HG03575 (cell line): ENCODE measurements at regions not wholly inside any gene's neighbourhood (a gene's known extent, or its start where the extent isn't known, plus 50 kb on each side); places are given as distances from the start of the nearest gene placed in this dataset.
"Not testable (repeated sequence)": the region's sequence is repeated elsewhere in the genome, so short reads cannot be mapped to it uniquely, and the experiment has no call there.

Experiments used
- ATAC-seq: cut with Tn5 transposase; IDR thresholded peaks from one replicate; pipeline ENCODE4 v1.9.1; 2021; ENCODE audit not compliant: unreplicated experiment, insufficient number of reproducible peaks, low FRiP score; ENCODE audit errors: extremely low read depth

GRCh38 chr2:216985658-216986141, 125.8 kb upstream of the TNP1 start:
- no peak for ATAC-seq

- ATAC-seq: no peak
Observed at GRCh38 chr2:216984937-216985336, 125.1 kb upstream of the TNP1 start.

GRCh38 chr2:216981951-216982350, 122.1 kb upstream of the TNP1 start:
- not testable (repeated sequence) for ATAC-seq

- ATAC-seq: not testable (repeated sequence)
Observed at GRCh38 chr2:216980510-216980909, 120.6 kb upstream of the TNP1 start.

- no peak for ATAC-seq
Observed at GRCh38 chr2:216974321-216975302, 114.7 kb upstream of the TNP1 start.

GRCh38 chr2:216971593-216971992, 111.7 kb upstream of the TNP1 start:
- no peak for ATAC-seq

GRCh38 chr2:216970359-216970915, 110.6 kb upstream of the TNP1 start:
- no peak for ATAC-seq

GRCh38 chr2:216967889-216968288, 108.0 kb upstream of the TNP1 start:
- ATAC-seq: no peak

- no peak for ATAC-seq
Observed at GRCh38 chr2:216960671-216961268, 100.9 kb upstream of the TNP1 start.

GRCh38 chr2:216959433-216959832, 99.6 kb upstream of the TNP1 start:
- ATAC-seq: no peak

- no peak for ATAC-seq
Observed at GRCh38 chr2:216956820-216957493, 97.1 kb upstream of the TNP1 start.

GRCh38 chr2:216951171-216951570, 91.3 kb upstream of the TNP1 start:
- ATAC-seq: no peak

- ATAC-seq: no peak
Observed at GRCh38 chr2:216950547-216950946, 90.7 kb upstream of the TNP1 start.

GRCh38 chr2:216949700-216950413, 90.0 kb upstream of the TNP1 start:
- ATAC-seq: no peak

GRCh38 chr2:216947055-216947454, 87.2 kb upstream of the TNP1 start:
- ATAC-seq: no peak

- ATAC-seq: no peak
Observed at GRCh38 chr2:216944733-216945132, 84.9 kb upstream of the TNP1 start.

- no peak for ATAC-seq
Observed at GRCh38 chr2:216943109-216943508, 83.2 kb upstream of the TNP1 start.

- ATAC-seq: no peak
Observed at GRCh38 chr2:216942465-216942864, 82.6 kb upstream of the TNP1 start.

- ATAC-seq: no peak
Observed at GRCh38 chr2:216942016-216942415, 82.2 kb upstream of the TNP1 start.
